ENCODE measurements at regions not wholly inside any gene's neighbourhood (a gene's known extent, or its start where the extent isn't known, plus 50 kb on each side); places are given as distances from the start of the nearest gene placed in this dataset.

DNA sequence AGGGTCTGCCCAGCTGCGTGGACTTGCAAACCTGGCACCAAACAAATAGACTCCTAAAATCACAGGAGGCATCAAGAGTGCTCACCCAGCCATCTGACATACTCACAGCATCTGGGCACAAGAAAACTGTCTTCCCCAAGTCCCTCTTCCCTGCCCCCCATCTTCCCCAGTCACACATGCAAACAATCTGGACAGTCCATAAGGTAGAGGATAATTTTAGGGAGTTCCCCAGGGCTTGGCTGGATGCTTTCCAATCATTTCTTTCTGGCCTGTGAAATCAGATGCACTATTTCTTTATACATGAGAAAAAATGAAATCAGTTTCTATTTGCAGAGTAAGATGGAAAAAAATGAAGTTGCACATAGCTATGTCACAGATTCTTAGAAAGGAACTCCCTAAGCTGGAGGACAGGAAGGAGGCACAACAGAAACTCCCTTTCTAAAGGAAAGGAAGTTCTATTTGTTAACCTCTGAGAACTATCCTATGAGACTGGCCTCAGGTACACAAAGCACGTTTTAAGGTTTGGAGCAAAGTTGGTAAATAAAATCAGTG lies 342.3 kb downstream of the HNRNPD start:
- no peak for DNase-seq (ENCODE audit: low read depth)

DNA sequence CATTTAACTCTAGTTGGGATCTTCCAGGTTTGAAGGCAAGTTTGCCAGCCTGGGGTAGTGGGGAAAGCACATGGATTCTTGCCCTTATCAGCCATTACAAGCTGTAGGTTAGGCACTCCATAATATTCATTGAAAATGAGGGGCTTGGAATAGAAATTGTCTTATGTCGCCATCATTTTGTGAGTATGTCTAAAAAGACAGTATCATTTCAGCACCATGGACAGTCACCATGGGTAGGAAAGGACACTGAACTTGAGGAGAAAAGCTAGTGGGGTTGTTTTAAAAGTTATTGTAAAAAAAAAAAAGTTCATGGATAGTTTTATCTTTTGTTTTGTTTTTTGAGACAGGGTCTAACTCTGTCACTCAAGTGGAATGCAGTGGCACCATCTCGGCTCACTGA lies 356.1 kb downstream of the HNRNPD start:
- no peak for DNase-seq (ENCODE audit: low read depth)

DNA sequence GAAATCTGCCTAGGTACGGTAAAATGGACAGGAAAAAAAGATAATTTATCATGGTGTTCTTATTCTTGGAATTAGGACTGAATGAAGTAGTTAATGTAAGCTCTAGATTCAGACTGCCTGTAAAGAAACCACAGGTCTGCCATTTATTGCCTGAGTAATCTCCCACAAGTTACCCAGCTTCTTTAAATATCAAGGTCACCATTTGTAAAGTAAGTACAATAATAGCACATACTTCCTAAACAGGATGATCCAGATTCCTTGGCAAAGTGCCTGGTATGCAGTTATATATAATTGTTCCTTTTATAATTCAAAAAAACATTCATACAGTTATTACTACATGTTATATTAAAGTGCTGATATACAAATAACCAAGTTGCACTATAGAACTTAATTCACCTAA lies 368.6 kb downstream of the HNRNPD start:
- DNase-seq (ENCODE audit: low read depth): no peak

DNA sequence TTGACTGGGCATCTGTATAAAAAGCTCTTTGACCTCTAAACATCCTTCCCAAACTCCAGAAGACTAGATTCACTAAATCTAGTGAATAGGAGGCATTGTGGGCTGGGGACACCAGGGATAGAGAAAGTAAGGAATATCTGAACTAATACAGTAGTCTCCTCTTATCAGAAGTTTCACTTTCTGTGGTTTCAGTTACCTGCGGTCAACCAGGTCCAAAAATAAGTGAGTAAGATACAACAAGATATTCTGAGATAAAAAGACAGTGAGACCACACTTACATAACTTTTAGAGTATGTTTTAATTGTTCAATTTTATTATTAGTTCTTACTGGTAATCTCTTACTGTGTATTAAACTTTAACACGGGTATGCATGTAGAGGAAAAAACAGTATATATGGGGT lies 376.5 kb downstream of the HNRNPD start:
- no peak for DNase-seq (ENCODE audit: low read depth)

DNA sequence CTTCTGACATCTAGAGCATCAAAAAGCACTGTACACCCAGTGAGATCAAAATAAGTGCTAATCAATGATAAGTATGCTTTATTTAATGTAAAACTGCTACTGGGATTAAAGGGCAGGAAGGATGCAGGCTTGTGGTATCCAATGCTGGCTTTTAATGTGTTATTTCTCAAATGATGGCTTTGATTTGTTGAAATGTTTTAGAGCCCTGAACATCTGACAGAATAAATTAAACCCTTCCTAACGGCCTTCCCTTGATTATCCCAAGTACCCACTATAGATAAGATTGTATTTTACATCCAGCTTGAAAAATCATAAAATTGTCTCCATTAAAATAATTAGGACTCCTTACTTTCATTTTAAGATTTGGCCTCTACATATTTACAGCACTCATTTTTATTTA lies 382.9 kb downstream of the HNRNPD start:
- DNase-seq (ENCODE audit: low read depth): no peak

DNA sequence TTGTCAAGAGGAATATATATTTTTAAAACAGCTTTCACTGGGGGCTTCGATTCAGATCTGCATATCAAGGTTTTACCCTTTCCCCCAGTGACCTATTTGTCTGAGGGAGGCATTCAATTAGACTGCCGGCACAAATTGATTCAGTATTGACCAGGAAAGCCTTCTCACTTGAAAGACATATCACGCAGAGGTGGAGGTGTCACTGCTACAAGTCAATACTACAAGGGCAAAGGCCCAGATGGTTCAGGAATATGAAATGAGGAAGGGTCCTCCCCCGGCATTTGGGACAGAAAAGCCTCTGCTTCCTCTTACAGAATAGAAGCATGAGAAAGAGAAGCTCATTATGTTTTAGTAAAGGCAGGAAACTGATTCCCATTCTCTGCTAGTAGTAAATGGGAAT lies 383.6 kb downstream of the HNRNPD start:
- DNase-seq (ENCODE audit: low read depth): no peak

DNA sequence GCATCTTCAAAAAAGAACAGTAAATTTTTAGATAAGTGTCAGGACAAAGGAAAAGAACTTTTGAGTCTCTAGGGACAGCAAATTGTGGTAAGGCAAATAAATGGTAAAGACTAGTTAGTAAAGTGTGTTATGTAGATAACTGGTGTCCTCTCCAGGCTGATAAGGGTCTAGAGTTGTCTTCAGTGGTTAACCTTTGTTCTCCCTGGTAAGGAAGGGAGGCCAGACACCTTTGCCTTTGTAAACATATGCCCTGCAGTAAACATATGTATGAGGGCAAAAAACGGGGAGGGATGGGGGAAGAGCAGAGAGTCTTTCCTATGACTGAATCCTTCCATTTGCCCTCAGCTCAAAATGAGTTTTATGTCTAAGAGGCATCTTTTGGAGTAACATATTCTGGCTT lies 384.6 kb downstream of the HNRNPD start:
- DNase-seq (ENCODE audit: low read depth): no peak

DNA sequence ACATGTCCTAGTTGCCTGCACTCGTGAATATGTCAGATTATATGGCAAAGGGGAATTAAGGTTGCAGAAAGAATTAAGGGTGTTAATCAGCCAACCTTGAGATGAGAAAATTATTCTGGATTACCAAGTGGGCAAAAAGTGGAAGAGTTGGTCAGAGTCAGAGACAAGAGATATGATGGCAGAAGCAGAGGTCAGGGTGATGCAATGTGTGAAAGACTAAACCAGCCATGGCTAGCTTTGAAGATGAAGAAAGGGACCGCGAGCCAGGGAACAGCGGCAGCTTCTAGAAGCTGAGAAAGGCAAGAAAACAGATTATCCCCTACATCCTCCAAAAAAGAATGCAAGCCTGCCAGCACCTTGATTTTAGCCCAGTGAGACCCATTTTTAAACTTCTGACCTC lies 385.6 kb downstream of the HNRNPD start:
- DNase-seq (ENCODE audit: low read depth): no peak

DNA sequence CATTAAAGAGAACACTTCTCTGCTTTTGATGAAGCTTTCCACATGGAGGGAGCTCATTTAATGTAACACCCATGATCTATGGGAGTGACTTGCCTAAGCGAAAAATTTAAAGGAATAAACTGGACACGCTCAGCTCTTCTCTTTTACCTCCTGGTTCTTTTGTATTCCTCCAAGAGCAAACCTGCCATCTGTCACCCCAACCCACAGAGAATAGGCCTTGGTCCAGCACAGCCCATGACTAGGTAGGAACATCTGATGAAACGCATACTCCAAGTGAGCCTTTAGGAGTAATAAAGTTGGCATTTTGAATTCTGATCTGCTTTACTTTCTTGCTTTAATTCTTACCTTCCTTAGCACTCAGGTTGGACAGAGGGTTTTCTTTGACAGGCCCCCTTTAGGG lies 389.0 kb downstream of the HNRNPD start:
- no peak for DNase-seq (ENCODE audit: low read depth)

DNA sequence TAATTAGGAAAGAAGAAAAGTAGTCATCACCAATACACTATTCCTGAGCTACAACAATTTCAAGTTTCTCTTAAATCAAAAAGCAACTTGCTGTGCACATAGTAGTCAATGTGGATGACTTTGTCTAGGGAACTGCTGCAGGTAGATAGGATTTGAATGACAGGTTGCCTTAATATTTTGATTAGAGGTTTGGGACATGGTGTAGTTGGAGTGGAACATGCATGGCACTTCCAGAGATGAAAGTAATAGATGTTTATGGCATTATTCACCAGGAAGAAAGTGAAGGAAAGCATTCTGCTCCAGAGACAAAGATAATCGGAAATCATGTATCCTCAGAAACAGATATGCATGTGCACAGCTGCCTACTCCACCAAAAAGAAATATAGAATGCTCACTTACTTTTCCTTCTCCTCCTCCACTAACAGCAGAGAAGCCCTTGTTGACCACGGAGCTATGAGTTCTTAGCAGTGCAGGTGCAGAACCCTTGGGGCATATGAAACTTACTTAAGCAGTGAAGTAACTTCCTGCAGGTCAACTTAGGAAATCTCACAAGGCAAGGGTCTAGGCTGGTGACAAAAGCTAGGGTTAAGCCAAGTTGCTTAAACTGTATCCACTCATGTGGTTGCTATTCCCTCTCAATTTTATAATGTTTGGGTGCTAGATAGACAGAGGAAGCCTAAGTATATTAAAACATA lies 390.8 kb downstream of the HNRNPD start:
- DNase-seq (ENCODE audit: low read depth): no peak

DNA sequence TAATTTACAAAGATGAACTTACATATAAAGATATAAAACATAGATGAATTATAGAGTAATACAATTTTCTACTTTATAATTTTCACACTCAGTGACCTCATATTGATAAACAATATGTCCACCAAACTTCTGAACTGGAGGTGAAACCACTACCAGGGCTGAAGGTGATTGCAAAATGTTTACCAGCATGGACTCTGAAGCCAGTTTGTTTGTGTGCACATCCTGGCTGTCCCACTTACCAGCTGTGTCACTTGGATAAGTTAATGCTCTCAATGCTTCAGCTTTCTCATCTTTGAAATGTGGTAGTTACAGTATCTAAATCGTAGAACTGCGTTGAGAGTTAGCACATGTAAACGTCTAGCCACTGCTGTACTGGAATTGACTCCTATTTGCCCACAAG lies 392.6 kb downstream of the HNRNPD start:
- no peak for DNase-seq (ENCODE audit: low read depth)

DNA sequence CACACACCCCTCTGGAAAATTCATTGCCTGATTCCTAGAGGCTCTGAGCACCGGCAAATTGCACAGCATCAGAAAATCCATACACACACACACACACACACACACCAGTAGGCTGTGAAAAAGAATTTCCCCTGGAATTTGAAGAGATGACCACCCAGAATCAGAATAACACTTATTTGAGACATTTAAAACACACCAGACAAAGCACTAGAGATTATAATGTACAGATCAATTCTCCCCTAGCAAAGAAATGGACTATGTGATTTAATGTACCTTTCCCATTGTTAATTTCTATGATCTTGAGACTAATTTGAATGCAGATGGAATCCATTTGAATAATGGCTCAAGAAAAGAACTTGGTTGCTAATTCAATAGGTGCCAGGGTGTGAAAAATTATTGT lies 399.3 kb downstream of the HNRNPD start:
- no peak for DNase-seq (ENCODE audit: low read depth)

DNA sequence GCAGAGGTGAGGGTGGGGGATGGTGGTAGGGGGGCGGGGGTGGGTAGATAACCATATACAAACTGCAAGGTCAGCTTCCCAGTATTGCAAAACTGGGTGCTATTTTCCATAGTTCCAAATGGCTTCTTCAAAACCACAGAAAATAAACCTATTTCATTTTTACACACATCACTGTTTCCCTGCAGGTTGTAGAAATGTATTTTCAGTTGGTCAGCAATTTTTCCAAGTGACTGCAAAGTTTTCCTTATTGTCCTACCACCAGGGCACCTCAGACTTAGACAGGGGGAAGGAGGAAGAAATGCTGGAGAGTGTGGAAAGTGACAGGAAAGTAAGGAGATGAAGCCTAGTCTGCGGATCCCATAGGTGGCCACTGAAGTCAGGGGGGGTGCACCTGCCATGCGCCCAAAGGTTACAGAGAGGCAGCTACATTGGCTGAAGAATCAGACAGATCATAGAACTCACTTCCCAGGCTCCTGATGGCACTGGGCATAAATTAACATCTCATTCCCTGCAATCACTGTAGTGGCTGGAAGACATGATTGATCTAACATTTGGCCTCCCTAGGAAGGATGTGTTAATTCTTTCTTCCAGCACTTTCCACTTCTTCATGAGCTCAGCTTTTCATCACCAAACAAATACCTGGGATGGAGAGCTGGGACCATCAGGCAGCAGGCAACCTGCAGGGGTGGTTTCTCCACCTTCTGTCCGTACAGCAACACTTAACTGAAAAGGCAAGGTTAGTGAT lies 402.0 kb downstream of the HNRNPD start:
- DNase-seq (ENCODE audit: low read depth): no peak

DNA sequence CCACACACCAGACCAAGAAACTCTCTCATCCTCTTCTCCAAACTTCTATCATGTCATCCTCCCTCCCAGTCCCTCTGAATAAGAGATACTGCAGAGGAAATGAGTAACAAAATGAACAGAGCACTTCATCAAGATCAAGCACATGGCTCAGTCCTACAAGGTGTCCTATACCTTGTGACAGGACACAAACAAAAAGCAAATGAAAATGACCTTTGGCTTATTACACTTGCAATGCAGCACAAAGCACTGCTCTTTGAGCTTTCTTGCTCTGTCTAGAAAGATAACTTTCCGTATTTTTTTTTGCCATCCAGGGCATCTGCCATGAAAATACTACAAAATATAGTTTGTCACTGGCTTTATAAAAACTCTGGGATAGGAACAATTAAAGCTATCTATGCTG lies 402.7 kb downstream of the HNRNPD start:
- no peak for DNase-seq (ENCODE audit: low read depth)

DNA sequence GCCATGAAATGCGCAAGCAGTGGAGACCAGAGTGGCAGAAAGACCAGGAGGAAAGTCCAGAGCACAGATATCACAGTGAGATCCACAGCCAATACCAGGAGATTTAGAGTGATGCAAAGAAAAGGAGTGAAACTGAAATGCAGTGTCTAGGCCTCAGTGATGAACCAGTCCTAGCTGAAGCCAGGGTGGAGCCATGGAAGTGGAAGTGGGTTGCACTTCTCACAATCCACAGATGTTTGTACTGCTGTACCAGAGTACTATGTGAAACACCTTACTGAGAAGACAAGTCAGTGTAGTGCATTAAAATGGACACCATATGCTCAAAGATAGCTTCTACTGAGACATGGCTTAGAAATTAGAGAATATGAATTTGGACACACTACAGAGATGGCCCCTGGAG lies 403.3 kb downstream of the HNRNPD start:
- DNase-seq (ENCODE audit: low read depth): no peak

DNA sequence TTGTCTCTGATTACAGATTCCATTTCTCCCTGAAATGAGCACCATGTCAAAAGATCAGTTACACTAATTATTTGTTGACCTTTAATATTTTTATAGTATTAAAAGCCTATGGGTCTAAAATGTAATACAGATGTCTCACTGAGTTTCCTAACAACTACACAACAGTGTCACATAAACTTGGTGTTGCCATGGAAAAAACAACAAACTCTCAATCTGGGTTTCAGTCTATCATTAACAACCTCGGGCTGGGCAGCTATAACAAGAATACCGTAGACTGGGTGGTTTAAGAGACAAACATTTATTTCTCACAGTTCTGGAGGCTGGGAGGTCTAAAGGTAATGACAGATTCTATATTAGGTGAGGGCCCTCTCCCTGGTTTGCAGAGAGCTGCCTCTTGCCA lies 407.1 kb downstream of the HNRNPD start:
- no peak for DNase-seq (ENCODE audit: low read depth)

DNA sequence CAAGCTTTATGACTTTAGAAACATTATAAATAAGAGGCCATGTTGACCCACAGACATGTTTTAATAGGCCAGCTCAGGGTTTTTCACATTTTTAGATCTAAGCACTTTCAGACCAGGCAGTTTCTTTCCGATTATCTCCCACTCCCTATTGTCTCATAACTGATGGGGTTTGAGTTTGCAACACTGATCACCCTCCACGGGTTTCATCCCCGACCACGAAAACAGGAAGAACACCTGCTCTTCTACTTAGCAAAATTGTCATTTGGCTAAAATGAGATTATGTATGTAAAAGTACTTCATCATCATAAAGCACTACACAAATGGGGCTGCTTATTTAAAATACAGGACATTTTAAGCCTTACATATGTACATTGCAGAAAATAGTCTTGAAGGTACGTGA lies 407.9 kb downstream of the HNRNPD start:
- no peak for DNase-seq (ENCODE audit: low read depth)

DNA sequence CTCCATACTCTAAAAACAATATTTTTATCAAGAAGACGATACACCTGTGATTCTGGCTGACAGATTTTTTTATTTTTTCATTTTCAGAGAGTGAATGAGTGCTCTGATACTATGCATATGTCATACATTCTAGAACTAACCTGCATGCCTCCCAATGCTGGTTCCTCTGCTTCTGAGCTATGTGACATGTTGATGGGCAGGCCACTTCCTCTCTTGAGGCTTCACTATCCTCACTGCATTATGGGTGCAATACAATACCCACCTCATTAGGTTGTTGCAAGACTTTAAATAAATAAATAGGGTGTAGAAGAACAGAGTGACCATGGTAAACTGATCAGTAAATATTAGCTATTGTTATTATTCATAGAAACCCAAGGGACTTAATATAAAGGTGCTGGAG lies 408.3 kb downstream of the HNRNPD start:
- no peak for DNase-seq (ENCODE audit: low read depth)

DNA sequence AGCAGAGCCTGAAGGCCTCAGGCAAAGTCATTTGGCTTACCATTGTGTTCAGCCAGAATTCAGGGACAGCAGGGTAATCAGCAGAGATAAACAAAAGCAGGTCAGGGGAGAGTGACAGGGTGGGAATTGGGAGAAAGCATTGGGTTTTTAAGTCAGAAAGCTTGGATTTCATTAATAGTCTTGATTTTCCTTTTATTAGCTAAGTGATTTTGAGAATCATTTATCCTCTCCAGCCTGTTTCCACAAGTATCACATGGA lies 410.1 kb downstream of the HNRNPD start:
- DNase-seq (ENCODE audit: low read depth): no peak

DNA sequence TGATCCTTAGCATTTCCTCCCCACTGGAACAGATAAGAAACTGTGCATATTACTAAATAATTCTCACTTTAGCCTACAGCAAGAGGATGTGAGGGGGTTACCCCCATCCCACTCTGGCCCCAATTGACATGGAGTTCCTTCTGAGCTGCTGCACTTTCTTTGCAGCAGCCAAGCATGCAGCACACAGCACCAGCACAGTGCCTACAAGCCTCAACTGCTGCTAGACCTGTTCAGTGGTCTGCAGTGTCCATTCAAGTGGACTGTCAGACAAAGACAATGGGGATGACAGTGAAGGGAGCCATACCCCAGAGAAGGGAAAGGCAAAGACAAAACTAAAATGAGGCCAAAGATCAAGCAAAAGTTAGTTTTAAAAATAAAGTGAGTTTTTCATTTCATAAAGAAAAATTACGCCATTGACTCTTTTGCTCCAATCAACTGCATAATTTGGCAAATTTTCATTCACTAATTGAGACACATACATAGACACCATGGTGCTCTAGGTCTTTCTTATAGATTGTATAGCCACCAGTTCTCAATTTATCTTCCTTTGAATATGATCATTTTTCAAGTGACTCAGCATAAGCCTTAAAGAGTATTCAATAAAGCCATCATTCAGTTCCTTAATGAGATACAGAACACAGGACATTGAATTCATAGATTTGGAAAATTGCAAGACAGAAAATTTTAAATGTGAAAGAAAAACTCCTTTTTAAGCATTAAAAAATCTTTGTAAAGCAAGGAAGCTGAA lies 410.6 kb downstream of the HNRNPD start:
- no peak for DNase-seq (ENCODE audit: low read depth)

DNA sequence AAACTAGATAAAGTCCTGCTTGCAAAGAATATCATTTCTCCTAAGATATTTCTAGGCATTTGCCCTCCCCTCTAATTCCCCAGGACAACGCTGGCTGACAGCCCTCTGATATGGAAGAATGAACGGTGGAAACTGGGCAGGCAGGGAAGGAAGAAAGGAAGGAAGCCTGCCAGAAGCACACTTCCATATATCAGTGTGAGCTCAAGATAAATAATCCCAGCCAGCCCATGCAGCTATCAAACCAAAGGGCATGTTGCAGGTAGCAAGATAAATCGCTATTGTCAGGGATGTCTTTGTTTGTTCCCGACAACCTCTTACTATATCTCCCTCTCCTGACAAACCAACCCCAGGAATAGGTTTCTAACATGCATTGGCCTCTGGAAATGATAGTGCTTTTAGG lies 412.8 kb downstream of the HNRNPD start:
- DNase-seq (ENCODE audit: low read depth): no peak

DNA sequence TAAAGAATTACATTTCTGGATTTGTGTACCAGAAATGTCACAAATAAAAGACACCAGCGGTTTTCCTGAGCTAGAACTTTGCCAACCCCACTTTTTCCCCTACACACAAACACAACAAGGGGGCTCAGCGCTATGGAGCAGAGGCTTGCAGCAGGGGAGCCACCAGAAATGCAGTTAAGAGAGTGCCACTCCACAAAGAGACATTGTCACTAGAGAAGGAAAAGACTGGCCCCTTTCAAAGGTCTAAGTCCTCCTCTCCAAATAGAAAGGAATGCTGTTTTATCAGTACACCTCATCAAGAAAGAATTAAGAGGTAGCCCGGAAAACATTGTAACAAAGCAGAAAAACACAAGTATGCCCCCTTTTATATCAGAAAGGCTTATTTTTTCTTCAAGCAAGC lies 419.5 kb downstream of the HNRNPD start:
- no peak for DNase-seq (ENCODE audit: low read depth)

DNA sequence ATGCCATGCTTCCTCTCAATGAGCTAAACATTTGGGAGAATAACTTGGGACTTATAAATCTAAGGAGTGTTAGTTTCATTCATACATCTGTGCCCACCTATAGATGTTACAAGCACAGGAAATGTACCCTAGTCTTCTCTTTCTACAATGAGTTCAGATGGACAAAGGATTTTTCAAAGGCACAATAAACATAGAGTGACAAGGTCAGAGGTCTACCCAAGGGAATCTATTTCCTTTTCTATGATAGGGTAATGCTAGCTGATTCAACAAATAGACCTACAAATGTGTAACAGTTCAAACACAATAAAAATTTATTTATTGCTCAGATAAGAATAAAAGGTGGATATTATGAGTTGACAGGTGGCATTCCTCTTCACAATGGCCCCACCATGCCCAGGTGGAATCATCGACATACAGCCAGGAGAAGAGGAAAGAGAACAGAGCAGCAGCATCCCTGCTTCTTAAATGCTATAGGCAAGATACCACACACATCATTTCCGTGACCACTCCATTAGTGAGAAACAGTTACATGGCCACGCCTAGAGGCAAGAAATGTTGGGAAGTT lies 421.8 kb downstream of the HNRNPD start:
- DNase-seq (ENCODE audit: low read depth): no peak
